CD4-positive, CD25-positive, alpha-beta regulatory T cell (primary cell): ENCODE measurements at regions not wholly inside any gene's neighbourhood (a gene's known extent, or its start where the extent isn't known, plus 50 kb on each side); places are given as distances from the start of the nearest gene placed in this dataset.

Source experiments
- ATAC-seq, 2 donors: fragments of 150-1000 bp; cut with Tn5 transposase; one replicate each; pipeline ENCODE4 v1.10.0; 2021; ENCODE audit warnings: low read depth in 2 of 2, moderate number of reproducible peaks in 2 of 2, moderate library complexity in 1 of 2
- DNase-seq, 3 donors: peaks; one replicate each; pipeline versions ENCODE4 v3.0.0 to v3.0.0-alpha.2; 2012 to 2022; ENCODE audit warnings: mixed read lengths in 1 of 3
- H3K27ac ChIP-seq: one replicate; pipeline ENCODE4 v1.7.0; 2013; ENCODE audit warnings: mild to moderate bottlenecking, low read length; ENCODE audit not compliant: insufficient read depth, poor library complexity, severe bottlenecking
- H3K27me3 ChIP-seq: one replicate; pipeline ENCODE4 v1.7.0; 2013; ENCODE audit warnings: low read length; ENCODE audit not compliant: control insufficient read depth, insufficient read depth
- H3K36me3 ChIP-seq: one replicate; pipeline ENCODE4 v1.7.0; 2013; ENCODE audit warnings: mild to moderate bottlenecking, low read length, moderate library complexity; ENCODE audit not compliant: control insufficient read depth, insufficient read depth
- H3K4me1 ChIP-seq: 2 replicates; pipeline ENCODE4 v1.7.0; 2013; ENCODE audit warnings: mild to moderate bottlenecking, low read length; ENCODE audit not compliant: insufficient read depth, control insufficient read depth, poor library complexity, severe bottlenecking
- H3K4me3 ChIP-seq: one replicate; pipeline ENCODE4 v1.7.0; 2013; ENCODE audit warnings: low read depth, mild to moderate bottlenecking, low read length, moderate library complexity
- H3K9me3 ChIP-seq, 2 experiments: 1 replicate in 1 of 2; 2 replicates in 1 of 2; pipeline ENCODE4 v1.7.0; 2013; ENCODE audit warnings: low read length in 2 of 2, mild to moderate bottlenecking in 1 of 2, moderate library complexity in 1 of 2; ENCODE audit not compliant: control insufficient read depth in 2 of 2
- H3K27ac Mint-ChIP-seq, 3 donors: one replicate each; pipeline ENCODE4 v1.8.0; 2020 to 2022; ENCODE audit warnings: mild to moderate bottlenecking in 3 of 3, mixed read lengths in 3 of 3, moderate library complexity in 2 of 3
- H3K27me3 Mint-ChIP-seq: one replicate; pipeline ENCODE4 v1.8.0; 2022; ENCODE audit warnings: mild to moderate bottlenecking, mixed read lengths
- H3K36me3 Mint-ChIP-seq: one replicate; pipeline ENCODE4 v1.8.0; 2020; ENCODE audit warnings: mixed read lengths
- H3K4me1 Mint-ChIP-seq, 4 donors: one replicate each; pipeline ENCODE4 v1.8.0; 2020 to 2022; ENCODE audit warnings: mixed read lengths in 4 of 4, mild to moderate bottlenecking in 1 of 4
- H3K4me3 Mint-ChIP-seq, 4 donors: one replicate each; pipeline ENCODE4 v1.8.0; 2020 to 2022; ENCODE audit warnings: mild to moderate bottlenecking in 4 of 4, mixed read lengths in 4 of 4, moderate library complexity in 3 of 4
- H3K9me3 Mint-ChIP-seq, 7 donors: one replicate each; pipeline ENCODE4 v1.8.0; 2020 to 2022; ENCODE audit warnings: mixed read lengths in 7 of 7, mild to moderate bottlenecking in 3 of 7, moderate library complexity in 2 of 7

DNA sequence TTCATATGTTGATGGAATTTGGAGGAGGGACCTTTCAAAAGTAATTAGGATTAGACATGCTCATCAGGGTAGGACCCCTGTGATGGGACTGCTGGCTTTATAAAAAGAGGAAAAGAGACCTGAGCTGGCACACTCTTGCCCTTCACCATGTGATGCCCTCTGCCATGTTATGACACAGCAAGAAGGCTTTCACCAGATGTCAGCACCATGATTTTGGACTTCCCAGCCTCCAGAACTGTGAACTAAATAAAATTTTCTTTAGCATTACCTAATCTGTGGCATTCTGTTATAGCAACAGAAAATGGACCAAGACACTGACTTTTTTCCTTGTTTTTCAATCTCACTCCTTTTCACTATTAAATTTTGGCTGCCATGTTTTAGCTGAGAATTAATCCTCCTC is 105.0 kb upstream of the TMPO start:
- H3K9me3 Mint-ChIP-seq: no peaks in the 10 kb centered on the region
- H3K27ac Mint-ChIP-seq: no peak overlapping the region
- no peaks in the 10 kb centered on the region for H3K9me3 ChIP-seq
- H3K36me3 ChIP-seq: no peaks in the 10 kb centered on the region
- H3K4me3 ChIP-seq: no peak overlapping the region
- H3K36me3 Mint-ChIP-seq: no peaks in the 10 kb centered on the region
- H3K27ac ChIP-seq: no peak overlapping the region
- peaks cover 3% of the 10 kb centered on the region for H3K27me3 ChIP-seq
- no peak for DNase-seq
- no peaks in the 10 kb centered on the region for H3K4me1 ChIP-seq
- H3K27me3 Mint-ChIP-seq: peaks cover 16% of the 10 kb centered on the region
- H3K4me1 Mint-ChIP-seq: peaks cover 0 to 6% (median 2%) of the 10 kb centered on the region in 4 donors
- H3K4me3 Mint-ChIP-seq: no peak overlapping the region
- ATAC-seq: no peak

DNA sequence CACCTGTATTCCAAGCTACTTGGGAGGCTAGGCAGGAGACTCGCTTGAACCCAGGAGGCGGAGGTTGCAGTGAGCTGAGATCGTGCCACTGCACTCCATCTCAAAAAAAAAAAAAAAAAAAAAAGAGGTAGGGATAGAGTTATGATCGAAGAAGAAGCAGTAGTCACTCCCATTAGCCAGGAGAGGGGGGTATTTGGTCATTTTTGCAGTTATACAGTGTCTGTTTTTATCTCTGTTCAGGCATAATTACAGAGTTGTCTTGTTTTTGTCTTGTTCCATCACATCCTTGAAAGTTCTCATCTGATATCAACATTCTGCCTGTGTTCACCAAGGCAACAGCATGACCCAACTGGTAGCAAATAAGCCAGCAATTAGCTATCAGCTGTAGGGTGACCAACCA is 98.5 kb upstream of the TMPO start:
- no peaks in the 10 kb centered on the region for H3K36me3 Mint-ChIP-seq
- H3K4me1 Mint-ChIP-seq: no peaks in the 10 kb centered on the region
- Histone ChIP-seq H3K4me1 (no peaks in the 10 kb centered on the region), H3K4me3 (no peak overlapping the region), H3K27ac (no peak overlapping the region), H3K9me3 (no peaks in the 10 kb centered on the region), H3K27me3 (peaks cover 6% of the 10 kb centered on the region), H3K36me3 (no peaks in the 10 kb centered on the region)
- H3K27me3 Mint-ChIP-seq: peaks cover 14% of the 10 kb centered on the region
- no peaks in the 10 kb centered on the region for H3K9me3 Mint-ChIP-seq
- ATAC-seq (no peak), DNase-seq (peak in 1 of 3 donors; percentile 9)
- no peak overlapping the region for H3K27ac Mint-ChIP-seq
- no peak overlapping the region for H3K4me3 Mint-ChIP-seq

DNA sequence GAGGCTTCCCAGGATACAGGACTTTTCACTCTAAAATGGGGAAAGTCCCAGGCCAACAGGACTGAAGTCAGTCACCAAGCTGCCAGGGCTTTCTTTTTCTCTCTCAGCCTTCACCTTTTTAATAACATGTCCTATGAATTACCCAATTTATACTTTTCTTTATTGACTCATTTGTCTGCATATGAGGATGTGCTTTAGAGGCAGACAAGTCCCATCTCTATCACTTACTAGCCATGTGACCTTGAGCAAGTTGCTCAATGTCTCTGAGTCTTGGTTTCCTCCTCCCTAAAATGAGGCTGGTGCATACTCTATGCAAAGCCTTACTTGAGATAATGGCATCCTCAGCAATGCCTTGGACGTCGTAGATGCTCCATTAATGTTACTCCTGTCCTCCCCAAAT is 98.1 kb upstream of the TMPO start:
- Histone ChIP-seq H3K4me3 (no peak overlapping the region), H3K9me3 (no peaks in the 10 kb centered on the region), H3K4me1 (no peaks in the 10 kb centered on the region), H3K27ac (no peak overlapping the region), H3K36me3 (no peaks in the 10 kb centered on the region), H3K27me3 (peaks cover 6% of the 10 kb centered on the region)
- Mint-ChIP-seq H3K4me3 (no peak overlapping the region), H3K36me3 (no peaks in the 10 kb centered on the region), H3K4me1 (no peaks in the 10 kb centered on the region), H3K27ac (peak overlapping the region in 1 of 3 donors; percentile 8), H3K9me3 (no peaks in the 10 kb centered on the region), H3K27me3 (peaks cover 14% of the 10 kb centered on the region)
- no peak for ATAC-seq
- no peak for DNase-seq

DNA sequence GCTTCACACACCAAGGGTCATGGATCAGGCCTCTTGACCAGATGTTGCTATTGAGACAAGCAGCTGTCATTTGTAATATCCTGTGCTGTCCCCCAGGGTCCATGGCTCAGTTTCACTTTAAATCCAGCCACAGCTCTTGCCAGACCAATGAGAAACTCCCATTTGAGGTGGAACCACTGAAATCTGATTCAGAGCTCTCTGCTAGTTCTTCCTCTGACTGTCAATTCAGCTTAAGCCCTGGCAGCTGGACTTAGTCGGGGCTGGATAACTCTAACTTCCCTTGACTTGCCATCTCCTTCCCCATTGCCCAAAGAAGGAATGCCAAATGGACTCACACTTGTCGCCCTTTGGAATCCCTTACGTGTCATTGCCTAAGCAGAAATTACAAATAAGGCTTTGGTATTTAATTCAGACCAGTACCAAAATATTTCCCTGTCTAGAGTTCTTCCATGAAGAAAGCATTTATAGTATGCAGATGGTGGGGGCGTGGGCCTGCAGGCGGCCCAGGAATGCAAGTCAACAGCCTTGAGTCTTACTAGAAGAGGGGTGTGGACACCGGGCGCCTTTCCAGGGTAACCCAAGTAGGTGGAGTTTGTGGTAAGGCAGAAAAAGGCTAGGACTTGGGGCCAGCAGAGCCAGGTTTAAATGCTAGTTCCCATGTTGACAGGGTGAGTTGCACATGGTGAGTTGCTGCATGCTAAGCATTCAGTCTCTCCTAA is 96.9 kb upstream of the TMPO start:
- Mint-ChIP-seq H3K4me3 (no peak overlapping the region), H3K27me3 (peaks cover 14% of the 10 kb centered on the region), H3K36me3 (no peaks in the 10 kb centered on the region), H3K9me3 (no peaks in the 10 kb centered on the region), H3K4me1 (no peaks in the 10 kb centered on the region), H3K27ac (no peak overlapping the region)
- DNase-seq (no peak), ATAC-seq (no peak)
- Histone ChIP-seq H3K4me3 (no peak overlapping the region), H3K27me3 (peaks cover 6% of the 10 kb centered on the region), H3K4me1 (no peaks in the 10 kb centered on the region), H3K9me3 (no peaks in the 10 kb centered on the region), H3K27ac (no peak overlapping the region), H3K36me3 (no peaks in the 10 kb centered on the region)

DNA sequence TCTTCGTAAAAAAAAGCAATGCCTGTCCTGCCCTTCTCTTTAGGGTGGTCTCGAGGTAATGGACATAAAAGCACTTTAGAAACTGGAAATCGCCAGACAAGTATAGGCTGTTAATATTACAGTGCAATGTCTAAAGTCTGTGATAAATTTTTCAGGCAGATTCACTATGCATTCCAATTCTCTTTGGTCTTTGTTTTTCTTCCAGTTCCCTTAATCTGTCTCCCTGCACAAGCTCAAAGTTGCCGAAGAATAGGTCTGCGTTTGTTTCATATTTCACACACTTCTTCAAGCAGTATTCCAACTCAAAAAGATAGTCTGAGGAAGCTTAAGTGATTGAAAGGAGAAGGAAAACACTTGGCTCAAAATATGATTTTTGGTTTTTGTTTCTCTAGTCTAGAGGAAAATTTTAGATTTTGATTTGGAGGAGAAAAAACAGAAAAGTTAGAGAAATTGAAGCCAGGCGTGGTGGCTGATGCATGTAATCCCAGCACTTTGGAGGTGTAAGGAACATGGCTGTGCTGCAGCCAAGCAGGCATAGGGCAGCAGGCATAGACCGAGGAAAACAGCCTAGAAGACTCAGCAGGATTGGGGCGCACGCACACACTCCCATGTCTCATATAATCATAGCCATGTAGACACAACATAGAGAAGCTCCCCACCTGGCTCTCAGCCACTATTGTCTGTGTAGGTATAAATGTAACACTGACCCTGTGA is 96.2 kb upstream of the TMPO start:
- H3K36me3 ChIP-seq: no peaks in the 10 kb centered on the region
- ATAC-seq (no peak), DNase-seq (no peak)
- H3K4me3 ChIP-seq: no peak overlapping the region
- Mint-ChIP-seq H3K9me3 (no peaks in the 10 kb centered on the region), H3K4me1 (no peaks in the 10 kb centered on the region), H3K36me3 (no peaks in the 10 kb centered on the region), H3K27ac (no peak overlapping the region), H3K4me3 (no peak overlapping the region), H3K27me3 (peaks cover 14% of the 10 kb centered on the region)
- H3K4me1 ChIP-seq: no peaks in the 10 kb centered on the region
- H3K27ac ChIP-seq: no peak overlapping the region
- no peaks in the 10 kb centered on the region for H3K9me3 ChIP-seq
- H3K27me3 ChIP-seq: peaks cover 6% of the 10 kb centered on the region

DNA sequence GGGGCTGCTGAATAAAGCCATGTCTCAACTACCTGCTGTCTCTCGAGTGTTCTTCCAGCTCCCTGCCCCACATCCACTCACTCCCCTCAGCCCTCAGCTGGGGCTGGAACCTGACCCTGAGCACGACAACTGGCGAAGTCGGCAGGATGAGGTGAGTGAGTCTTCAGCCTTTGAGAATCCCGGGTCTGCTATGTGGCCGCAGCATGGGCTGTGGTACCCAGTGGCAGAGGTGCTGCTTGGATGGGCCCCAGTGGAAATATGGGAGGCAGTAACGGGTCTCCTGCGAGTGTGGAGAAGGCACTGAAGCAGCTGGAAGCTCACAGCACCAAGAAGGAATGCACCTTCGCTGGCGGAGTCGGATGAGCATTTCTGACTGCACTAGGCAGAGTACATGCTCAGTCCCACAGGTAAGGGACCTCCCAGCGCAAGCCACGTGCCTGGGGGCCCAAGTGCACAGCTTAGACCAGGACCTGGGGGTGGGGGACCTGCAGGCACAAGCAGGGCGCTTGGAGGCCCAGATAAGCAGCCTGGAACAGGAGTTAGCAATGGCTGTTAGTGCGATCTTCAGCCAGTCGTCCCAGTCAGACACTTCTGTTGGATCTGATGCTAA is 95.5 kb upstream of the TMPO start:
- Histone ChIP-seq H3K27me3 (peaks cover 6% of the 10 kb centered on the region), H3K4me1 (peaks cover 3% of the 10 kb centered on the region), H3K9me3 (no peaks in the 10 kb centered on the region), H3K4me3 (no peak overlapping the region), H3K36me3 (no peaks in the 10 kb centered on the region), H3K27ac (no peak overlapping the region)
- no peak for ATAC-seq
- Mint-ChIP-seq H3K4me1 (peaks cover 0 to 4% (median 1%) of the 10 kb centered on the region in 4 donors), H3K27me3 (peaks cover 16% of the 10 kb centered on the region), H3K9me3 (no peaks in the 10 kb centered on the region), H3K36me3 (no peaks in the 10 kb centered on the region), H3K4me3 (no peak overlapping the region), H3K27ac (no peak overlapping the region)
- no peak for DNase-seq

DNA sequence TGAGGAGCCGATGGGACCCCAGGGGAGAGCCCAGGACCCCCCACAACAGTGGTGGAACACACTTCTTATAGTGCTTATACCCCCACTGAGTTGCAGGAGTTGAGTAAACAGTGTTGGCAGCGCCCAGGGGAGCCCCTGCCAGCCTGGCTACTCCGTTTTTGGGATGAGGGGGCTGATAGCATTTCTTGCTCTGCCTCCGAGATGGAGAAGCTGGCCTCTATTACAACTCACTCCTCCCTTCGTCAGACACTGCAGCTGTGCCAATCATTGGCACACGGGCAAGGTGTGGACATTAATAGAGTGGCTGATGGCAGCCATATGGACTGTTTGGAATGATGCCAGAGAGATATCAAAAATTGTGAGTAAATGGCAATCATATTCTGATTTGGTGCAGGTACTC is 94.9 kb upstream of the TMPO start:
- Mint-ChIP-seq H3K4me1 (peaks cover 0 to 4% (median 1%) of the 10 kb centered on the region in 4 donors), H3K36me3 (no peaks in the 10 kb centered on the region), H3K9me3 (no peaks in the 10 kb centered on the region), H3K4me3 (no peak overlapping the region), H3K27me3 (peaks cover 16% of the 10 kb centered on the region), H3K27ac (no peak overlapping the region)
- Histone ChIP-seq H3K27ac (no peak overlapping the region), H3K4me1 (peaks cover 3% of the 10 kb centered on the region), H3K27me3 (peaks cover 6% of the 10 kb centered on the region), H3K4me3 (no peak overlapping the region), H3K36me3 (no peaks in the 10 kb centered on the region), H3K9me3 (no peaks in the 10 kb centered on the region)
- ATAC-seq (no peak), DNase-seq (no peak)
